Stimulated activated naive CD8-positive, alpha-beta T cell treated with anti-CD3 and anti-CD28 coated beads, Interleukin-15, amount 100 ng/mL, for 72 hours (primary cell): ENCODE measurements at regions not wholly inside any gene's neighbourhood (a gene's known extent, or its start where the extent isn't known, plus 50 kb on each side); places are given as distances from the start of the nearest gene placed in this dataset.

ENCODE experiments used
- ATAC-seq: fragments of 150-1000 bp; cut with Tn5 transposase; 2 replicates; pipeline ENCODE4 v1.10.0; 2021; ENCODE audit warnings: mild to moderate bottlenecking, moderate library complexity
- DNase-seq, 2 donors: peaks; one replicate each; pipeline ENCODE4 v3.0.0; 2021 to 2022
- H3K27ac Mint-ChIP-seq, 2 donors: one replicate each; pipeline ENCODE4 v1.8.0; 2022; ENCODE audit warnings: mild to moderate bottlenecking in 2 of 2, mixed read lengths in 2 of 2, moderate library complexity in 2 of 2
- H3K27me3 Mint-ChIP-seq: one replicate; pipeline ENCODE4 v1.8.0; 2022; ENCODE audit warnings: mixed read lengths
- H3K4me1 Mint-ChIP-seq: one replicate; pipeline ENCODE4 v1.8.0; 2022; ENCODE audit warnings: mild to moderate bottlenecking, mixed read lengths
- H3K4me3 Mint-ChIP-seq, 2 donors: one replicate each; pipeline ENCODE4 v1.8.0; 2022; ENCODE audit warnings: mild to moderate bottlenecking in 2 of 2, mixed read lengths in 2 of 2, moderate library complexity in 1 of 2
- H3K9me3 Mint-ChIP-seq, 2 donors: one replicate each; pipeline ENCODE4 v1.8.0; 2022; ENCODE audit warnings: mixed read lengths in 2 of 2

- no peak overlapping the region for H3K4me3 Mint-ChIP-seq
- no peak for DNase-seq
- H3K27ac Mint-ChIP-seq: no peak overlapping the region
- ATAC-seq: no peak
- H3K9me3 Mint-ChIP-seq: peaks cover 5 to 7% of the 10 kb centered on the region in 2 donors
- H3K27me3 Mint-ChIP-seq: peaks cover 47% of the 10 kb centered on the region
- H3K4me1 Mint-ChIP-seq: no peaks in the 10 kb centered on the region
Observed at GRCh38 chr4:1460967-1461868, 55.0 kb upstream of the NKX1-1 start.

GRCh38 chr4:1459722-1460511 is 53.7 kb upstream of the NKX1-1 start:
- H3K9me3 Mint-ChIP-seq: peaks cover 5 to 7% of the 10 kb centered on the region in 2 donors
- H3K4me3 Mint-ChIP-seq: no peak overlapping the region
- no peaks in the 10 kb centered on the region for H3K4me1 Mint-ChIP-seq
- DNase-seq: peak in 1 of 2 donors; percentile 3
- H3K27ac Mint-ChIP-seq: no peak overlapping the region
- H3K27me3 Mint-ChIP-seq: peaks cover 47% of the 10 kb centered on the region
- no peak for ATAC-seq

GRCh38 chr4:1459081-1459721 is 53.0 kb upstream of the NKX1-1 start:
- Mint-ChIP-seq H3K27me3 (peaks cover 47% of the 10 kb centered on the region), H3K9me3 (peaks cover 7% of the 10 kb centered on the region in 2 donors), H3K4me1 (no peaks in the 10 kb centered on the region), H3K27ac (no peak overlapping the region), H3K4me3 (no peak overlapping the region)
- DNase-seq (no peak), ATAC-seq (no peak)

- DNase-seq (no peak), ATAC-seq (no peak)
- Mint-ChIP-seq H3K27ac (no peak overlapping the region), H3K4me3 (no peak overlapping the region), H3K9me3 (peaks cover 13% of the 10 kb centered on the region in 2 donors), H3K27me3 (peaks cover 47% of the 10 kb centered on the region), H3K4me1 (no peaks in the 10 kb centered on the region)
Observed at GRCh38 chr4:1458581-1458980, 52.3 kb upstream of the NKX1-1 start.
